OCI-LY1 (cell line): ENCODE measurements at regions not wholly inside any gene's neighbourhood (a gene's known extent, or its start where the extent isn't known, plus 50 kb on each side); places are given as distances from the start of the nearest gene placed in this dataset.

Experiments
- H2AFZ ChIP-seq: fragments of 200-600 bp; sonication (generic), shearing (Covaris generic); 2 replicates; pipeline ENCODE4 v1.6.0; 2014; ENCODE audit warnings: antibody characterized with exemption, mild to moderate bottlenecking, low read length
- H3F3A ChIP-seq: fragments of 200-600 bp; sonication (generic), shearing (Covaris generic); 2 replicates; pipeline ENCODE4 v1.6.0; 2014; ENCODE audit warnings: mild to moderate bottlenecking, antibody characterized with exemption, low read length, moderate library complexity; ENCODE audit not compliant: insufficient read depth
- H3K27ac ChIP-seq: fragments of 200-600 bp; sonication (generic); 2 replicates; pipeline ENCODE4 v1.5.1; 2014; ENCODE audit warnings: low read length, mixed run types, mild to moderate bottlenecking, low read depth; ENCODE audit not compliant: poor library complexity, severe bottlenecking
- H3K27me3 ChIP-seq: fragments of 200-600 bp; sonication (generic); 2 replicates; pipeline ENCODE4 v1.6.0; 2014; ENCODE audit warnings: antibody characterized with exemption, mild to moderate bottlenecking, low read length, moderate library complexity; ENCODE audit not compliant: insufficient read depth
- H3K36me3 ChIP-seq: fragments of 200-600 bp; sonication (generic); 2 replicates; pipeline ENCODE4 v1.6.1; 2014; ENCODE audit warnings: mild to moderate bottlenecking, antibody characterized with exemption, low read length, moderate library complexity, mixed read lengths; ENCODE audit not compliant: insufficient read depth
- H3K4me1 ChIP-seq: fragments of 200-600 bp; sonication (generic); 2 replicates; pipeline ENCODE4 v1.5.1; 2014; ENCODE audit warnings: mild to moderate bottlenecking, low read length, moderate library complexity; ENCODE audit not compliant: insufficient read depth, severe bottlenecking
- H3K4me2 ChIP-seq: fragments of 200-600 bp; sonication (generic), shearing (Covaris generic); 2 replicates; pipeline ENCODE4 v1.6.1; 2014; ENCODE audit warnings: low read length
- H3K4me3 ChIP-seq: fragments of 200-600 bp; sonication (generic); 2 replicates; pipeline ENCODE4 v1.5.1; 2014; ENCODE audit warnings: low read length, low read depth, mild to moderate bottlenecking, mixed read lengths; ENCODE audit not compliant: poor library complexity, severe bottlenecking
- H3K79me2 ChIP-seq: fragments of 200-600 bp; shearing (Covaris generic); 2 replicates; pipeline ENCODE4 v1.6.1; 2016; ENCODE audit warnings: mixed run types, low read length, mixed read lengths; ENCODE audit not compliant: insufficient read depth
- H3K9ac ChIP-seq: fragments of 200-600 bp; sonication (generic), shearing (Covaris generic); 2 replicates; pipeline ENCODE4 v1.6.1; 2014; ENCODE audit warnings: mild to moderate bottlenecking, low read length, mixed read lengths
- H3K9me2 ChIP-seq: fragments of 200-600 bp; sonication (generic), shearing (Covaris generic); 2 replicates; pipeline ENCODE4 v1.6.1; 2014; ENCODE audit warnings: low read depth, mild to moderate bottlenecking, low read length, mixed read lengths
- H3K9me3 ChIP-seq: fragments of 200-600 bp; shearing (Covaris generic); 2 replicates; pipeline ENCODE4 v1.6.1; 2014; ENCODE audit warnings: low read length, mixed read lengths
- H4K20me1 ChIP-seq: fragments of 200-600 bp; sonication (generic), shearing (Covaris generic); 2 replicates; pipeline ENCODE4 v1.6.0; 2016; ENCODE audit warnings: mild to moderate bottlenecking, low read length; ENCODE audit not compliant: insufficient read depth
- EZH2 ChIP-seq: fragments of 200-600 bp; sonication (generic), shearing (Covaris generic); IDR thresholded peaks from 2 replicates; pipeline ENCODE4 v1.8.0; 2017; ENCODE audit warnings: borderline replicate concordance, mixed run types, mild to moderate bottlenecking, antibody characterized with exemption, low read length, moderate library complexity, mixed read lengths
- TF ChIP-seq, protein P1 (sequence below): fragments of 200-600 bp; sonication (generic), shearing (Covaris generic); IDR thresholded peaks from 2 replicates; pipeline ENCODE4 v1.5.1; 2017; ENCODE audit warnings: mild to moderate bottlenecking, antibody characterized with exemption, low read length, moderate library complexity, mixed read lengths

GRCh38 chr5:3124410-3124809 lies 372.9 kb upstream of the IRX2 start:
- H3K9me2 ChIP-seq = no peaks in the 10 kb centered on the region
- no peak overlapping the region for H3K27ac ChIP-seq
- no peaks in the 10 kb centered on the region for H3F3A ChIP-seq
- no peak overlapping the region for H3K9ac ChIP-seq
- no peaks in the 10 kb centered on the region for H3K4me1 ChIP-seq
- H3K4me2 ChIP-seq = no peak overlapping the region
- no peaks in the 10 kb centered on the region for H3K9me3 ChIP-seq
- H2AFZ ChIP-seq = no peak overlapping the region
- no peaks in the 10 kb centered on the region for H3K36me3 ChIP-seq
- no peak overlapping the region for H3K4me3 ChIP-seq
- H4K20me1 ChIP-seq = no peaks in the 10 kb centered on the region
- no peaks in the 10 kb centered on the region for H3K27me3 ChIP-seq
- no peaks in the 10 kb centered on the region for H3K79me2 ChIP-seq
- no peak for TF ChIP-seq EZH2
- TF ChIP-seq, protein P1, sequence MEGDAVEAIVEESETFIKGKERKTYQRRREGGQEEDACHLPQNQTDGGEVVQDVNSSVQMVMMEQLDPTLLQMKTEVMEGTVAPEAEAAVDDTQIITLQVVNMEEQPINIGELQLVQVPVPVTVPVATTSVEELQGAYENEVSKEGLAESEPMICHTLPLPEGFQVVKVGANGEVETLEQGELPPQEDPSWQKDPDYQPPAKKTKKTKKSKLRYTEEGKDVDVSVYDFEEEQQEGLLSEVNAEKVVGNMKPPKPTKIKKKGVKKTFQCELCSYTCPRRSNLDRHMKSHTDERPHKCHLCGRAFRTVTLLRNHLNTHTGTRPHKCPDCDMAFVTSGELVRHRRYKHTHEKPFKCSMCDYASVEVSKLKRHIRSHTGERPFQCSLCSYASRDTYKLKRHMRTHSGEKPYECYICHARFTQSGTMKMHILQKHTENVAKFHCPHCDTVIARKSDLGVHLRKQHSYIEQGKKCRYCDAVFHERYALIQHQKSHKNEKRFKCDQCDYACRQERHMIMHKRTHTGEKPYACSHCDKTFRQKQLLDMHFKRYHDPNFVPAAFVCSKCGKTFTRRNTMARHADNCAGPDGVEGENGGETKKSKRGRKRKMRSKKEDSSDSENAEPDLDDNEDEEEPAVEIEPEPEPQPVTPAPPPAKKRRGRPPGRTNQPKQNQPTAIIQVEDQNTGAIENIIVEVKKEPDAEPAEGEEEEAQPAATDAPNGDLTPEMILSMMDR = no peak

DNA sequence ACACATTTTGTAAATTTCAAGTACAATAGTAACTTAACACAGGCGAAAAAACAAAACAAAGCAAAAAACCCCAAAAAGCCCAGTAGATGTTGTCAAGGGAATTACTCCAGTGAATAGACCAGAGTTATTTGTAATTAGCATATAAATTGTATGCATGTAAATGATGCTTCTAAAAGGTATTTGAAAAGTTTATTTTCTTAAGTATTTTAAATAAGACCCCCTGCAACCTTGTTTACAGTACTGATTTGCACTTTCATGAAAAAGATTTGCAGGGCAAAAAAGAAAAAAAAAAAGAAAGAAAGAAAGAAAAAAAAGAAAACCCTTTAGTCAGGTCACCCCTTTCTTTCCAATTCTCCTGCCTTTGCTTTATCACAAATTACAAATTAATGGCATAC lies 372.3 kb upstream of the IRX2 start:
- H3K9ac ChIP-seq = no peak overlapping the region

DNA sequence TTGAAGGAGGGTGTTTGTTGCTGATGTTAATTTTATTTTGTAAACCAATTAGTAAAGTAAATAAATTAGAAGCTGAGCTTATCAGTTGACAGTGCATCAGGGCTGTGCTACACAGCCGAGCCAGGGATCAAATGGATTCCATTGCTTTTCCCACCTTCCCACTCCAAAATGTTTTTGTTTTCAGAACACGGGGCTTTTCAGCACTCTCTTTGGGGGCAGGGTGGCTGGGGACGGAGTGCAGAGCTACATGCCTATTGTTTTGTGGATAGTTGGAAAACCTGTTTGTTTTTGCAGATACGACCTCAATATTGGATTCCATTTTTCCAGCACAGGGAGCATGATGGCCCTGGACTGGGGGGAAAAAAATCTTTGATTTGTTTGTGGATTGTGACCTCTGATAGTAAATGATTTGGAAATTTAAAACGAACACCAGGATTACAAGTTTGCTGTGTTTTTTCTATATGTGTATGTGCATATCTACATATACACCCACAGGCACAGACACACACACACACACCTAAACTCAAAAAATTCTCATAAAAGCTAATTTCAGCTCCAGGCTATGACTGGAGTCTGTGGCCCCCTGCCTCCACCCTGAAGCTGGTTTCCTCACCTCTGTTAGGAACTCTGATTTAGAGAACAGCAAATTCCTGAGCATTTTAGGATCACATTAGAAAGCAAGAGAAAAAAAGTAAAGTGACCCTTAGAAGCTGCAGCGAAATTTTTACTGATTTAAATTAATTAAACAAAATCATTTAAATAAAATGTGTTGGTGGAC lies 371.7 kb upstream of the IRX2 start:
- H3K4me1 ChIP-seq = no peaks in the 10 kb centered on the region
- H3K36me3 ChIP-seq = no peaks in the 10 kb centered on the region
- no peak overlapping the region for H3K4me3 ChIP-seq
- H3K79me2 ChIP-seq = no peaks in the 10 kb centered on the region
- H3K9me2 ChIP-seq = no peaks in the 10 kb centered on the region
- H3K9me3 ChIP-seq = no peaks in the 10 kb centered on the region
- H3F3A ChIP-seq = no peaks in the 10 kb centered on the region
- no peak for TF ChIP-seq EZH2
- TF ChIP-seq, protein P1 = no peak
- no peak overlapping the region for H3K9ac ChIP-seq
- no peaks in the 10 kb centered on the region for H3K27me3 ChIP-seq
- H3K27ac ChIP-seq = no peak overlapping the region
- no peaks in the 10 kb centered on the region for H4K20me1 ChIP-seq
- H3K4me2 ChIP-seq = no peak overlapping the region
- H2AFZ ChIP-seq = no peak overlapping the region

More for the DNA sequence above, 372.3 kb upstream of the IRX2 start:
- Histone ChIP-seq H2AFZ (no peak overlapping the region), H3K36me3 (no peaks in the 10 kb centered on the region), H3K9me3 (no peaks in the 10 kb centered on the region), H3K4me2 (no peak overlapping the region), H3K4me1 (no peaks in the 10 kb centered on the region), H3K4me3 (no peak overlapping the region), H3K79me2 (no peaks in the 10 kb centered on the region), H3K27me3 (no peaks in the 10 kb centered on the region), H3F3A (no peaks in the 10 kb centered on the region), H3K27ac (no peak overlapping the region), H4K20me1 (no peaks in the 10 kb centered on the region), H3K9me2 (no peaks in the 10 kb centered on the region)
- TF ChIP-seq, protein P1 = no peak
- TF ChIP-seq EZH2 = no peak
